ENCODE measurements at regions not wholly inside any gene's neighbourhood (a gene's known extent, or its start where the extent isn't known, plus 50 kb on each side); places are given as distances from the start of the nearest gene placed in this dataset.
"Not testable (repeated sequence)": the region's sequence is repeated elsewhere in the genome, so short reads cannot be mapped to it uniquely, and the experiment has no call there.

DNA sequence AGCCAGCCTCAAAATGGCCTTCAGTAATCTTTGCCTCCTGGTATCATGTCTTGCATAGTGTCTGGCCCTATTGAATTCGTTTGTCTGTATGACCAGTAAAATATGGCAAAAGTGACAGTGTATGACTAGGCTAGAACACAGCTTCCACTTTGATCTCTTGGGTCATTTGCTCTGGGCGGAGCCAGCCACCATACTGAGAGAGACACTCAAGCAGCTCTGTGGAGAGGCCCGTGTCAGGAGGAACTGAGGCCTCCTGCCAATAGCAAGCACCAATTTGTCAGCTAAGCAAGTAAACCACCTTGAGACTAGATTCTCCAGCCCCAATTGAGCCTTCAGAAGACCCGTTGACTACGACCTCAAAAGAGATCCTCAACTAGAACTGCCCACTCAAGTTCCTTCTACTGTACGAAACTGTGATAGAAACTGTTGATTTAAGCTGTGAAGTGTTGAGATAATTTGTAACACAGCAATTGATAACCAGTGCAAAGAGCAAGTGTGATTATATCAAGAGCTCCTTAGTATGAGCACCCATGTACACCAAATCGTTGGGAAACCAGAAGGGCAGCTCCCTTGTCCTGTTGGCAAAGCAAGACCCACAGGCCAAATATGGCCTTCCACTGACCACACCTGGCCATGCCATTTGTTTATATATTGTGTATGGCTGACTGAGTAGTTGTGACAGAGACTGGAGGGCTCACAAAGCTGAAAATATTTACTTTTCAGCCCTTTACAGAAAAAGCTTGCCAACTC lies 52.7 kb upstream of the SERBP1 start:
- no peak for DNase-seq

DNA sequence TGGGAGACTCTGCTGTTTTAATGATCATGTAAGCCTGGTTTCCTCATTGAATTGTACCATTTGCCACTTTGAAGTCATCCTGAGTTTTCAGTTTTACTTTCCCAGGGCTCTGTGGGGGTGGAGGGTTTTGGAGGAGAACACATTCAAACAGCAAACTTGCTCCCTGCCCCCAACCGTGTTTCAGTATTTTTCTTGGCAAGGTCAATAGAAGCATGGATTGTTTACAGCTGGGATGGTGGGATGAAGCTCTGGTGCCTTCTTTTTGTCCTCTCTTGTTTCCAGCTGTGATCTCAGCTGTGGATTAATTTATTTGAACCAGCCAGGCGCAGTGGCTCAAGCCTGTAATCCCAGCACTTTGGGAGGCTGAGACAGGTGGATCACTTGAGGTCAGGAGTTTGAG lies 54.3 kb upstream of the SERBP1 start:
- no peak for DNase-seq

DNA sequence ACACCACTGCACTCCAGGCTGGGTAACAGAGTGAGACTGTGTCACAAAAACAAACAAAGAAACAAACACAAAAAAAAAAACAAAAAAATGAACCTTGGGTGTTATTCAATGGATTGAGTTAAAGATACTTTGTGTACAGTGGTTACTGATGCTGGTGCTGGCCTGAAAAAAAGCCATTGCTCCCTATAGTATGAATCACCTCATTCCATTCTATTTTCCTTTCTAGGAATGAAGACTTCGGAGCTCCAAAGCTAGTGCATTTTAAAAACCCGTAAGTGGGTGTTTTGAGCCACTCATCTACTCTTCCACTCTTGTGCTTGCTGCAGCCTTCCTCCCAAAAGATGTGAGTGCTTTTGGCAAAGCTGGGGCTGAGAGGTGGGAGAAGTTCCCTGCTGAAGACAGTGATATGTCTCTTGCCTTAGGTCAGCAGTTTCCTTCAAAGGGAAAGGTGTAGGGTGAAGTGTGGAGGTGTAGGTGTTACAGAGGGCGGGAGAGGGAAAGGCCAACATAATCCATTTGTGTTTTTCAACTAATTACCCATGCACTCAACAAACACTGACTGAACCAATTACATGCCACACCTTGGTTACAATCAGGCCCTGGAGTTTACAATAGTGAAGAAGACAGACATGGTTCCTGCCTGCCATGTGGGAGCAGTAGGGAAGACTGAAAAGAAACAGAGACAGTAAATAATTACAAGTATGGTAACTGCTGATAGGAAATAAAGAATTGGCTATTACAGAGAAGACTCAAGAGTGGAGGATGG lies 55.0 kb upstream of the SERBP1 start:
- DNase-seq: no peak

DNA sequence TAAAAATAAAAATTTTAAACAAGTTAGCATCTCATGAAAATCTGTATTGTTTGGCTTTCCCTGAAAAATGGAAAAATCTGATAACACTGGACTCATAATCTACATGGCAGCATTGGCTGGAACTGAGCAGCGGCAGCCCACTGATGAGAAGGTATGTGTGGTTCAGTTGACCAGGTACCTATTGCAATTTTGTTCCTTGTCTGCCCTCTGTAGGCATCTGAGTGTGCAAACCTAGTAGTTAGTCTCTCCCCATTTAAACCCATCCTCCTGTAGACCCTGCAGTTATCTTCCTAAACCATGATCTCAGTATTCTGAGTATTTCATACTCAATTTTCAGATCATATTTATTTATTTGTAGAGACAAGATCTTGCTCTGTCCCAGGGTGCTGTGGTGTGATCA lies 59.4 kb upstream of the SERBP1 start:
- DNase-seq: no peak

GRCh38 chr1:67491280-67491679 lies 61.1 kb upstream of the SERBP1 start:
- no peak for DNase-seq

DNA sequence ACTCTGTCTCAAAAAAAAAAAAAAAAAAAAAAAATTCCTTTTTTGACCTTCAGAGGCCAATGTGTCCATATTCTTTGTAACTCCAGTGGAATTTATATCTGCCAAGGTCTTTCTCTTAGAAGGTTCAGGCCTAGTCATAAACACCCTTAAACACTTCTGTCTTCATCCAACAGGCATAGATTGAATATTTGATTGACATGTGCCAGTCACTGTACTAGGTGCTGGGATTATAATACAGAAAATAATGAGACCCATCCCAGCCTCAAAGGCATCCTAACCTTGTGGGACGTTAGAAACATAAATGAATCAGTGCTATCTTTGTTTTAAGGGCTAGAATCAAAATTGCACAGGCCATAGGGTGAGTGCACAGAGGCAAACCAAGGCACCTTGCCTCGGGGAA lies 62.9 kb upstream of the SERBP1 start:
- no peak for DNase-seq

- no peak for DNase-seq
These were observed 65.1 kb upstream of the SERBP1 start for GRCh38 chr1:67495327-67495726.

DNA sequence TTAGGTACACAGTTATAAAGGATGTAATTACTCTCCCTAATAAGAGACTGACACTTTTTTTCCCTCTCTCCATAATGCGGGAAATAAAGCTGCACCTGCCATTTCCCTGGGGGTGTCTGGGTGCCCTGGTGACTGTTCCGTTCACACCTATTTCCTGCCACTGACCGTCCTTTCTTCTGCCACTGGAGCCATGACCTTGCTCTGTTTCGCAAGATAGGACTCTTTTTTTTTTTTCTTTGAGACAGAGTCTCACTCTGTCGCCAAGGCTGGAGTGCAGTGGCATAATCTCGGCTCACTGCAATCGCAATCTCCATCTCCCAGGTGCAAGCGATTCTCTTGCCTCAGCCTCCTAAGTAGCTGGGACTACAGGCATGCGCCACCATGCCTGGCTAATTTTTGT lies 66.1 kb upstream of the SERBP1 start:
- peak; percentile 74 for DNase-seq

DNA sequence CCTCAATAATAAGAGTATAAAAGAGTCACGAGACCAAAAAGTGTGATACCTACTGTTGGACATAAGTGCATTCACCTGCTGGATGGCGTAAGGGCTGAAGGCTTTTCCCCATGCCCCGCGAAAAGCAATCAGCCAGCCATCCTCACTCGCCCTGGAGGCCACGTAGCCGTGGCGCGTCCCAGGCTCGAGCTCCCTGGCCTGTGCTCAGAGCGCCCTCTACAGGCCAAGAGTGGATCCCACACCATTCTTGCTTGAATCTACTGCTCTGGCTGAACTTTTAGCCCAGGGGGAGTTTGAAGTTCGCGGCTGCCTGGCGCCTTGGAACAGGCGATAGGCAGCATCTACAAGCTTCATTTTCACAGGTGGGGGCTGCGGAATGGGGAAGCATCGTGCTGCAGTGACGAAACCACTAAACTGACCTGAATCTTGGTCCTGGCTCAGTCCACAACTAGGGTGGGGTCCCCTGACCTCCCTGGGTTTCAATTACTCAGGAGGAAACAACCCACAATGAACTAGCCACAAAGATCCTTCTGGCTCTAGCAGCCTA lies 70.3 kb upstream of the SERBP1 start:
- DNase-seq: peak; percentile 34

DNA sequence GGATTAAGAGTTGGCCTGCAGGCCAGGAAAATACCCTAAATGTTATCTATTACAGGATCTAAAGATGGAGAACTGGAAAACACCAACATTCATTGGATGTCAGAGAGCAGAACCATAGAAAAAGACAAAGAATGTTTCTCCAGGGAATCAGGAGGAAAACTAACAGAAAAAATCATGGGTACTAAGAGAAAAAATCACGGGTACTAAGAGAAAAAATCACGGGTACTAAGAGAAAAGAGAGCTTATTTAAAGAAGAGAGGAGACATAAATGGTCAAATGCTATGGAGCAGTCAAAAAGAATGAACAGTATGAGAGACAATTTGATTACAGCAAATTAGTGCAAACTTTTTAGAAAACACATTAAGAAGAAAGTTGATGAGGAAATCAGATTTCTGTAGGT lies 73.8 kb upstream of the SERBP1 start:
- DNase-seq: no peak

- DNase-seq: not testable (repeated sequence)
These were observed 83.4 kb upstream of the SERBP1 start for GRCh38 chr1:67513392-67514294.

DNA sequence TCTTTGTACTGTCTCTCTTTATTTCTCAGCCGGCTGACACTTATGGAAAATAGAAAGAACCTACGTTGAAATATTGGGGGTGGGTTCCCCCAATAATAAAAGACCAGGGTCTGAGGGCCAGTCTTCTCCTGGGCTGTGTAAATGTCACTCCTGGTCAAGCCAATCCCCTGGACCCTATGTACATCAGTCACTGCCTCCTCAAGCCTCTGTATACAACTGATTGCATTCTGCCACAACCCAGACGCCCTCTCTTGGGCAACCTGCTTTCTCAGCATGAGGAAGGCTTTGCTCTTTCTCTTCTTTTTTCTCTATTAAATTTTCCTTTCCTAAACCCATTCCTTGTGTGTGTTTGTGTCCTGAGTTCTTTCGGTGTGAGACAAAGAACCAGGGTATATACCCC lies 84.1 kb upstream of the SERBP1 start:
- no peak for DNase-seq

- DNase-seq: no peak
These were observed 84.6 kb upstream of the SERBP1 start for GRCh38 chr1:67514786-67515185.

GRCh38 chr1:67515324-67516080 lies 85.3 kb upstream of the SERBP1 start:
- DNase-seq: no peak

DNA sequence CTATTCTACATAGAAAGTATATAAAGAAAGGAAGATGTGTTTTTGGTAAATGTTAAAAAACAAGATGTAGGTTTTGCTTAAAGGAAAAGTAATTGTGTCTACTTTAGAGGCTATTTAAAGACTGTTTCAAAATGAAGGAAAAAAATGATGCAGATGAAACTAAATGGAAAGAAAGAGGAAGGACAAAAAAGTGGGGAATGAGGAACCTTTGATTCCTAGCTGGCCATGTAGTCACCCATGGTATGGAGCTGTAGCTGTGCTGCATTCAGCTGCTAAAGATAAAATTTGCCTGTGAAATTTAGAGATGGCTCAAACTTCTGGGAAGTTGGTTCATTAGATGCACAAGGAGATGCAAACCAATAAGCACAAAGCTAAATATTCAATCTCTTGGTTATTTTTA lies 86.8 kb upstream of the SERBP1 start:
- DNase-seq: no peak

GRCh38 chr1:67522001-67522441 lies 91.8 kb upstream of the SERBP1 start:
- no peak for DNase-seq

GRCh38 chr1:67522793-67523192 lies 92.6 kb upstream of the SERBP1 start:
- no peak for DNase-seq

DNA sequence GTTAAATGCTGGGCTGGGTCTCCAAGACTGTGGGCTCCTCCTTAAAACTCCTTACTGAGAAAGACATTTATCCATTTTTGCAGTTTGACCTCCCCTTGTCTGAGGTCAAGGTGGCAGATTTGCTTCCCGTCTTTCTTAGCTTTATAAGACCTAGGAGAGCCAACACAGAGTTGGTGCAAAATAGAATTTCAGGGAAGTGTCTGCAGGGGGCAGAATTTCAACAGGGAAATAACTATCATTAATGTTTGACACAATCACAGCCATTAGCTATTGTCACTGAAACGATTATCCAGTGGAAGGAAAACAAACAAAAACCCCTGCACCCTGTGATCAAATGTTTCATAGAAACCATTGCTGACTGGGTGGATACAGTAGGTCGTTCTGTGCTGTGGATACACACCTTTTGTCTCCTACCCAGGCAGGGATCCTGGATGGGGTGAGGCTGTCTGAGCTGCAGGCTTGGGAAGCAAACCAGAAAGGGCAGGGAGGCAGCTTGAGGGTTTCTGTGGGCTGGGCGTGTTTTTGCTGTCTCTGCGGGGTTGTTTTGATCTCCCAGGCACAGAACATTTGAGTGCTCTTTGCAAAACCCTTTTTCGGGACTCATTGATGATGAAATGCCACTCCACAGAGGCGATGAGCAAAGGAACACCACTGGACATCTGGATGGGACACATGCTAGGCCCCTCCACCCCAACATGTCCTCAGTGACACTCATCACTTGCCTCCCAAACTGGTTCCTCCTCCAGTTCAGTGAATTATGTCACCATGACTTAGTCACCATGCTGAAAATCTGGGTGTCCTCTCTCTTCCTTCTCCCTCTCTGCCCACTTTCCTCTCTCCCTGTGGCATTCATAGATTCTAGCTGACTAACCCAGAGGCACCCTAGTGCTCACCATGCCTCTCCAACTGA lies 94.2 kb upstream of the SERBP1 start:
- peak; percentile 85 for DNase-seq

GRCh38 chr1:67525053-67525760 lies 95.0 kb upstream of the SERBP1 start:
- DNase-seq: no peak

DNA sequence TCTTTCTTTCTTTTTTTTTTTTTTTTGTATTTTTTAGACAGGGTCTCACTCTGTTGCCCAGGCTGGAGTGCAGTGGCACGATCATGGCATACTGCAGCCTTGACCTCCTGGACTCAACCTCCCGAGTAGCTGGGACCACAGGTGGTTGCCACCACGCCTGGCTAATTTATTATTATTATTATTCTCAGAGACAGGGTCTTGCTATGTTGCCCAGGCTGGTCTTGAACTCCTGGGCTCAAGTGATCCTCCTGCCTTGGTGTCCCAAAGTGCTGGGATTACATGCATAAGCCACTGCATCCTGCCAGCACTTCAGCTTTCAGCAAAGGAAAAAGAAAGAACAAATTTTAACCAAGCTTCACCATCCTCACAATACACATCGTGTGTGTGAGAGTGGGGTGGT lies 97.9 kb upstream of the SERBP1 start:
- DNase-seq: no peak

- no peak for DNase-seq
These were observed 99.9 kb upstream of the SERBP1 start for GRCh38 chr1:67530071-67530470.
